Endothelial cell of umbilical vein (primary cell): ENCODE measurements at regions not wholly inside any gene's neighbourhood (a gene's known extent, or its start where the extent isn't known, plus 50 kb on each side); places are given as distances from the start of the nearest gene placed in this dataset.

ENCODE experiments used
- BruUV-seq: library from RNA; stranded (reverse); fragments of 400-500 nt; replicated peaks from 2 replicates; lab custom pipeline; 2021; lab: Mats Ljungman, UMichigan
- CTCF ChIA-PET: fragments of 300-600, 350-600 bp; sonication (Branson Sonifier 250); formaldehyde crosslinking; loops from one replicate; lab custom pipeline; 2021; ENCODE audit warnings: antibody characterized with exemption, inconsistent platforms; lab: Charles Lee
- POLR2A ChIA-PET: fragments of 300-600, 350-600 bp; sonication (Branson Sonifier 250); formaldehyde crosslinking; loops from one replicate; lab custom pipeline; 2021; ENCODE audit warnings: antibody characterized with exemption, inconsistent platforms; lab: Charles Lee
- DNase-seq: peaks from one replicate; pipeline ENCODE4 v3.0.0-alpha.2; 2011; ENCODE audit warnings: low read depth, low spot score
- FAIRE-seq: peaks from 2 replicates; lab custom pipeline; 2011; peaks lifted over from hg19 to GRCh38; lab: Jason Lieb, UNC
- H2AFZ ChIP-seq: 2 replicates; pipeline ENCODE4 v1.6.0; 2012; ENCODE audit warnings: low read depth, low read length, control low read depth, inconsistent platforms
- H3K27ac ChIP-seq: 2 replicates; pipeline ENCODE4 v1.5.1; 2011; ENCODE audit warnings: low read depth, mild to moderate bottlenecking, control low read depth, low read length, moderate library complexity; ENCODE audit not compliant: insufficient read depth
- H3K27me3 ChIP-seq, 2 experiments: 2 replicates each; pipeline versions ENCODE4 v1.6.0 to v1.6.1; 2011; ENCODE audit warnings: low read length in 2 of 2, mixed read lengths in 1 of 2; ENCODE audit not compliant: control insufficient read depth in 2 of 2, insufficient read depth in 2 of 2
- H3K36me3 ChIP-seq, 2 experiments: 2 replicates in 1 of 2; 3 replicates in 1 of 2; pipeline ENCODE4 v1.5.1; 2011; ENCODE audit warnings: low read length in 2 of 2, mild to moderate bottlenecking in 1 of 2, moderate library complexity in 1 of 2; ENCODE audit not compliant: control insufficient read depth in 2 of 2, insufficient read depth in 2 of 2; ENCODE audit errors: extremely low read depth in 1 of 2
- H3K4me1 ChIP-seq: 3 replicates; pipeline ENCODE4 v1.5.1; 2011; ENCODE audit warnings: mild to moderate bottlenecking, low read length; ENCODE audit not compliant: control insufficient read depth, insufficient read depth; ENCODE audit errors: extremely low read depth
- H3K4me2 ChIP-seq: 2 replicates; pipeline ENCODE4 v1.6.1; 2011; ENCODE audit warnings: low read length, control low read depth, mixed read lengths; ENCODE audit not compliant: insufficient read depth
- H3K4me3 ChIP-seq, 3 experiments: fragments of 200-600 bp in 1 of 3; sonication (generic), shearing (Covaris generic) in 1 of 3; replicated peaks in 1 of 3; 2 replicates each; pipeline ENCODE4 v1.5.1; 2011 to 2016; ENCODE audit warnings: control low read depth in 3 of 3, low read length in 3 of 3, mild to moderate bottlenecking in 2 of 3, inconsistent platforms in 1 of 3, low read depth in 1 of 3, moderate library complexity in 1 of 3; ENCODE audit not compliant: insufficient read depth in 1 of 3
- H3K79me2 ChIP-seq: 2 replicates; pipeline ENCODE4 v1.6.0; 2012; ENCODE audit warnings: low read length, inconsistent platforms; ENCODE audit not compliant: control insufficient read depth, insufficient read depth
- H3K9ac ChIP-seq: replicated peaks from 2 replicates; pipeline ENCODE3; 2011; ENCODE audit warnings: low read length, control low read depth; ENCODE audit not compliant: insufficient read depth; ENCODE audit errors: extremely low read depth
- H3K9me1 ChIP-seq: replicated peaks from 3 replicates; pipeline ENCODE4 v1.6.0; 2011; ENCODE audit warnings: mild to moderate bottlenecking, low read length; ENCODE audit not compliant: control insufficient read depth, insufficient read depth; ENCODE audit errors: extremely low read depth
- H3K9me3 ChIP-seq: replicated peaks from 2 replicates; pipeline ENCODE4 v1.5.1; 2012; ENCODE audit warnings: low read length, inconsistent platforms; ENCODE audit not compliant: control insufficient read depth, insufficient read depth
- H4K20me1 ChIP-seq: replicated peaks from 2 replicates; pipeline ENCODE3; 2011; ENCODE audit warnings: mild to moderate bottlenecking, low read length; ENCODE audit not compliant: control insufficient read depth, insufficient read depth; ENCODE audit errors: extremely low read depth
- CTCF ChIP-seq, 2 donors: IDR thresholded peaks; 1 replicate in 1 of 2; 2 replicates in 1 of 2; pipeline ENCODE4 v1.5.1; 2011; ENCODE audit warnings: low read length in 2 of 2, mild to moderate bottlenecking in 2 of 2, moderate library complexity in 2 of 2, control low read depth in 1 of 2, inconsistent platforms in 1 of 2, low read depth in 1 of 2; ENCODE audit not compliant: insufficient read depth in 1 of 2; ENCODE audit errors: extremely low read depth in 1 of 2
- EZH2 ChIP-seq: IDR thresholded peaks from 2 replicates; pipeline ENCODE4 v1.6.1; 2012; ENCODE audit warnings: borderline replicate concordance, low read depth, mild to moderate bottlenecking, moderate library complexity, low read length, inconsistent platforms; ENCODE audit not compliant: severe bottlenecking
- FOS ChIP-seq: IDR thresholded peaks from 2 replicates; pipeline ENCODE4 v1.6.1; 2011; ENCODE audit warnings: mild to moderate bottlenecking, low read length, moderate library complexity, borderline replicate concordance; ENCODE audit not compliant: insufficient read depth
- GATA2 ChIP-seq: IDR thresholded peaks from 2 replicates; pipeline ENCODE4 v1.7.0; 2011; ENCODE audit warnings: low read depth, mild to moderate bottlenecking, moderate library complexity, mixed read lengths, low read length; ENCODE audit not compliant: insufficient read length, insufficient read depth
- JUN ChIP-seq: IDR thresholded peaks from 2 replicates; pipeline ENCODE4 v1.6.1; 2011; ENCODE audit warnings: borderline replicate concordance, low read depth; ENCODE audit not compliant: insufficient read length, insufficient read depth
- MAX ChIP-seq: IDR thresholded peaks from 2 replicates; pipeline ENCODE4 v1.6.1; 2011; ENCODE audit not compliant: insufficient read depth, insufficient read length
- MYC ChIP-seq: IDR thresholded peaks from one replicate; pipeline ENCODE4 v1.6.1; 2011; ENCODE audit warnings: mild to moderate bottlenecking, low read depth, low read length
- POLR2A ChIP-seq: IDR thresholded peaks from 2 replicates; pipeline ENCODE4 v1.6.1; 2012; ENCODE audit warnings: low read depth, mild to moderate bottlenecking, control low read depth, low read length
- POLR2AphosphoS5 ChIP-seq: IDR thresholded peaks from 2 replicates; pipeline ENCODE4 v1.6.1; 2012; ENCODE audit warnings: low read depth, mild to moderate bottlenecking, control low read depth, low read length, moderate library complexity; ENCODE audit not compliant: insufficient read depth
- dilution Hi-C: fragments of 300-500 bp; cut with MboI; formaldehyde crosslinking; loops from one replicate; pipeline ENCODE4 v1.15.0; 2019; ENCODE audit warnings: low sequenced_read_pairs; ENCODE audit not compliant: extremely low pct_ligation_motif_present
- intact Hi-C: fragments of 100-400 bp; cut with micrococcal nuclease; formaldehyde crosslinking; loops from one replicate; pipeline ENCODE4 v1.10.0; 2022

GRCh38 chr7:45349090-45349489 lies 191.5 kb downstream of the RAMP3 start:
- CTCF ChIA-PET: no interaction called here

More at GRCh38 chr7:45349090-45349489, 191.5 kb downstream of the RAMP3 start:
- Histone ChIP-seq H3K4me3 (no peak overlapping the region), H3K27me3 (no peaks in the 10 kb centered on the region), H3K9me3 (no peaks in the 10 kb centered on the region), H3K4me2 (no peak overlapping the region), H3K36me3 (no peaks in the 10 kb centered on the region), H3K27ac (no peak overlapping the region), H4K20me1 (no peaks in the 10 kb centered on the region), H2AFZ (no peak overlapping the region), H3K79me2 (no peaks in the 10 kb centered on the region), H3K9me1 (no peaks in the 10 kb centered on the region), H3K9ac (no peak overlapping the region), H3K4me1 (no peaks in the 10 kb centered on the region)
- POLR2A ChIA-PET: no interaction called here
- dilution Hi-C loops: no loop called here
- TF ChIP-seq EZH2 (no peak), POLR2AphosphoS5 (no peak), GATA2 (no peak), JUN (no peak), MYC (no peak), CTCF (IDR thresholded peaks at IDR 0.05; ENCODE audit: extremely low read depth in 1 of 2, insufficient read depth in 1 of 2, low read depth in 1 of 2, low read length in 2 of 2) (no peak), FOS (no peak), MAX (no peak), POLR2A (no peak)
- no peak for FAIRE-seq
- BruUV-seq: no TSS peak
- intact Hi-C loops: no loop called here
- DNase-seq: no peak
